Thyroid gland (tissue), 4 donors: ENCODE measurements at regions not wholly inside any gene's neighbourhood (a gene's known extent, or its start where the extent isn't known, plus 50 kb on each side); places are given as distances from the start of the nearest gene placed in this dataset.

ENCODE experiments used
- POLR2A ChIP-seq, 2 donors: fragments of 450-650 bp; IDR thresholded peaks; one replicate each; pipeline ENCODE4 v1.6.1; 2017; ENCODE audit warnings: antibody characterized with exemption in 2 of 2, mild to moderate bottlenecking in 2 of 2, moderate library complexity in 1 of 2
- TF ChIP-seq, protein P1 (sequence below), 6 experiments: fragments of 200-600 bp in 3 of 6; fragments of 450-650 bp in 3 of 6; sonication (generic) in 3 of 6; IDR thresholded peaks; one replicate each; pipeline ENCODE4 v1.5.1; 2016 to 2019; ENCODE audit warnings: antibody characterized with exemption in 6 of 6, mild to moderate bottlenecking in 2 of 6, inconsistent platforms in 1 of 6, moderate library complexity in 1 of 6

DNA sequence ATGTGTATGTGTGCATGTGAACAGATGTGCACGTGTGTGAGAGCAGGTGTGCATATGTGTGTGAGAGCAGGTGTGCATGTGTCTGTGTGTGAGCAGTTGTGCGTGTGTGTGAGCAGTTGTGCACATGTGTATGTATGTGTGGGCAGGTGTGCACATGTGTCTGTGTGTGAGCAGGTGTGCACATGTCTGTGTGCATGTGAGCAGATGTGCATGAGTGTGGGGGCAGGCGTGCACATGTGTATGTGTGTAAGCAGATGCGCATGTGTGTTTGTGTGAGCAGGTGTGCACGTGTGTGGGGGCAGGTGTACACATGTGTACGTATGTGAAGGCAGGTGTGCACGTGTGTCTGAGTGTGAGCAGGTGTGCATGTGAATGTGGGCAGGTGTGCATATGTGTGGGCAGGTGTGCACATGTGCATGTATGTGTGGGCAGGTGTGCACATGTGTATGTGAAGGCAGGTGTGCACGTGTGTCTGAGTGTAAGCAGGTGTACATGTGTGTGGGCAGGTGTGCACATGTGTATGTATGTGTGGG is 66.5 kb upstream of the LRPAP1 start:
- TF ChIP-seq, protein P1, sequence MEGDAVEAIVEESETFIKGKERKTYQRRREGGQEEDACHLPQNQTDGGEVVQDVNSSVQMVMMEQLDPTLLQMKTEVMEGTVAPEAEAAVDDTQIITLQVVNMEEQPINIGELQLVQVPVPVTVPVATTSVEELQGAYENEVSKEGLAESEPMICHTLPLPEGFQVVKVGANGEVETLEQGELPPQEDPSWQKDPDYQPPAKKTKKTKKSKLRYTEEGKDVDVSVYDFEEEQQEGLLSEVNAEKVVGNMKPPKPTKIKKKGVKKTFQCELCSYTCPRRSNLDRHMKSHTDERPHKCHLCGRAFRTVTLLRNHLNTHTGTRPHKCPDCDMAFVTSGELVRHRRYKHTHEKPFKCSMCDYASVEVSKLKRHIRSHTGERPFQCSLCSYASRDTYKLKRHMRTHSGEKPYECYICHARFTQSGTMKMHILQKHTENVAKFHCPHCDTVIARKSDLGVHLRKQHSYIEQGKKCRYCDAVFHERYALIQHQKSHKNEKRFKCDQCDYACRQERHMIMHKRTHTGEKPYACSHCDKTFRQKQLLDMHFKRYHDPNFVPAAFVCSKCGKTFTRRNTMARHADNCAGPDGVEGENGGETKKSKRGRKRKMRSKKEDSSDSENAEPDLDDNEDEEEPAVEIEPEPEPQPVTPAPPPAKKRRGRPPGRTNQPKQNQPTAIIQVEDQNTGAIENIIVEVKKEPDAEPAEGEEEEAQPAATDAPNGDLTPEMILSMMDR (IDR thresholded peaks at IDR 0.05), result no peak
- no peak for TF ChIP-seq POLR2A (IDR thresholded peaks at IDR 0.05)
